Immature natural killer cell (primary cell): ENCODE measurements at regions not wholly inside any gene's neighbourhood (a gene's known extent, or its start where the extent isn't known, plus 50 kb on each side); places are given as distances from the start of the nearest gene placed in this dataset.

ENCODE experiments used
- DNase-seq, 3 donors: peaks; one replicate each; pipeline ENCODE4 v3.0.0; 2022; ENCODE audit warnings: mixed read lengths in 1 of 3
- H3K27ac Mint-ChIP-seq, 6 donors: one replicate each; pipeline ENCODE4 v1.8.0; 2020; ENCODE audit warnings: mixed read lengths in 6 of 6, mild to moderate bottlenecking in 5 of 6, inconsistent platforms in 4 of 6, moderate library complexity in 3 of 6
- H3K27me3 Mint-ChIP-seq, 3 donors: one replicate each; pipeline ENCODE4 v1.8.0; 2020 to 2021; ENCODE audit warnings: low read depth in 3 of 3, mild to moderate bottlenecking in 3 of 3, mixed read lengths in 3 of 3, moderate library complexity in 3 of 3, inconsistent platforms in 1 of 3
- H3K36me3 Mint-ChIP-seq, 3 donors: one replicate each; pipeline ENCODE4 v1.8.0; 2020; ENCODE audit warnings: mixed read lengths in 3 of 3, inconsistent platforms in 2 of 3, mild to moderate bottlenecking in 2 of 3
- H3K4me1 Mint-ChIP-seq, 2 donors: one replicate each; pipeline ENCODE4 v1.8.0; 2020; ENCODE audit warnings: inconsistent platforms in 2 of 2, mild to moderate bottlenecking in 2 of 2, mixed read lengths in 2 of 2, moderate library complexity in 1 of 2
- H3K4me3 Mint-ChIP-seq, 5 donors: one replicate each; pipeline ENCODE4 v1.8.0; 2020; ENCODE audit warnings: mild to moderate bottlenecking in 5 of 5, mixed read lengths in 5 of 5, inconsistent platforms in 3 of 5, moderate library complexity in 3 of 5
- H3K9me3 Mint-ChIP-seq, 6 donors: one replicate each; pipeline ENCODE4 v1.8.0; 2020; ENCODE audit warnings: mild to moderate bottlenecking in 6 of 6, mixed read lengths in 6 of 6, inconsistent platforms in 4 of 6, moderate library complexity in 3 of 6

DNA sequence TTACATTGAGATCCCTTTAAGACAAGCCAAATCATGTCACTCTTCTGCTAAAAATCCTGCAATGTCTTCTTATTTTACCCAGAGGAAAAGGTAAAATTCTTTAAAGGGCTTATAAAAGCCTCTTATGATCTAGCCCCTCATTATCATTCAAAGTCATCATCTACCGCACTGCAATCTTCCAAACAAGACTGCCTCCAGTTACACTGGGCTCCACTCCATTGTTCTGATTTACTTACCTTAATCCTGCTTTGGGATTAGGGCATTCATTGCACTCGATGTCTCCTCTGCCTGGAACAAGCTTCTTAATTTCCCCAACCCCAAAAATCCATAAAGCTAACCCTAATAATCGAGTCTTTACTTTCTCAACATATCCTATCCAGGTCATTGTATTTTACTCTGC, 269.1 kb downstream of the PCDH18 start:
- Mint-ChIP-seq H3K27ac (no peak overlapping the region), H3K4me3 (no peak overlapping the region), H3K9me3 (peaks cover 0 to 35% (median 11%) of the 10 kb centered on the region in 6 donors), H3K36me3 (no peaks in the 10 kb centered on the region), H3K27me3 (no peaks in the 10 kb centered on the region), H3K4me1 (no peaks in the 10 kb centered on the region)
- DNase-seq, result no peak

DNA sequence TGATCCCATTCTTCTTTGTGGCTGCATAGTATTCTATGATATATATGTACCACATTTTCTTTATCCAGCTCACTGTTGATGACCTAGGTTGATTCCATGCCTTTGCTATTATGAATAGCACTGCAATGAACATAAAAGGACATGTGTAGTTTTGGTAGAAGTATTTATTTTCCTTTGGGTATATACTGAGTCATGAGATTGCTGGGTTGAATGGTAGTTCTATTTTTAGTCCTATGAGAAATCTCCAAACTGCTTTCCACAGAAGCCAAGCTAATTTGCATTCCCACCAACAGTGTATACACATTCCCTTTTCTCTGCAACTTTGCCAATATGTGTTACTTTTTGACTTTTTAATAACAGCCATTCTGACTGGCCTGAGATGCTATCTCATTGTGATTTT, 278.3 kb downstream of the PCDH18 start:
- peaks cover 0 to 1% (median 0%) of the 10 kb centered on the region in 3 donors for H3K27me3 Mint-ChIP-seq
- no peaks in the 10 kb centered on the region for H3K36me3 Mint-ChIP-seq
- DNase-seq, result no peak
- peaks cover 8 to 41% (median 10%) of the 10 kb centered on the region in 6 donors for H3K9me3 Mint-ChIP-seq
- no peak overlapping the region for H3K4me3 Mint-ChIP-seq
- H3K4me1 Mint-ChIP-seq, result no peaks in the 10 kb centered on the region
- no peak overlapping the region for H3K27ac Mint-ChIP-seq

DNA sequence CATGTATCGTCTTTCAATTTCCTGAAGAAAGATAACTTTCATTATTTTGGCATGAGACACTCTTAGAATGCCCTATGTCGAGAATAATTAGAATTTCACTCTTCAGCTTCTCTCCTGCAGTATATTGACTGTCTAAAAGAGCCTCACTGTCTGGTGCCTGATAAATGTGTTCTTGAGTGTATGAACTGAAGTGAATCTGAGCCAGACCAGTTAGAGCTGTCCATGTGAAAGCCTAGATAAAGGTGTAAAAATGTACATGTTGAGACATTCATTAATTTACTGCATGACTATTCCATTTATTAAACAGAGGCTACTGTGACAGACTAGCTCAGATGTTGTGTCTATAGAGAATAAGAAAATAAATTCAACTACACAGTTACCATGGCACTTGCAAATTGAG, 283.2 kb downstream of the PCDH18 start:
- peaks cover 0 to 1% (median 0%) of the 10 kb centered on the region in 3 donors for H3K27me3 Mint-ChIP-seq
- no peaks in the 10 kb centered on the region for H3K4me1 Mint-ChIP-seq
- H3K4me3 Mint-ChIP-seq, result no peak overlapping the region
- no peak for DNase-seq
- H3K27ac Mint-ChIP-seq, result no peak overlapping the region
- H3K9me3 Mint-ChIP-seq, result peaks cover 5 to 35% (median 10%) of the 10 kb centered on the region in 6 donors
- H3K36me3 Mint-ChIP-seq, result no peaks in the 10 kb centered on the region

DNA sequence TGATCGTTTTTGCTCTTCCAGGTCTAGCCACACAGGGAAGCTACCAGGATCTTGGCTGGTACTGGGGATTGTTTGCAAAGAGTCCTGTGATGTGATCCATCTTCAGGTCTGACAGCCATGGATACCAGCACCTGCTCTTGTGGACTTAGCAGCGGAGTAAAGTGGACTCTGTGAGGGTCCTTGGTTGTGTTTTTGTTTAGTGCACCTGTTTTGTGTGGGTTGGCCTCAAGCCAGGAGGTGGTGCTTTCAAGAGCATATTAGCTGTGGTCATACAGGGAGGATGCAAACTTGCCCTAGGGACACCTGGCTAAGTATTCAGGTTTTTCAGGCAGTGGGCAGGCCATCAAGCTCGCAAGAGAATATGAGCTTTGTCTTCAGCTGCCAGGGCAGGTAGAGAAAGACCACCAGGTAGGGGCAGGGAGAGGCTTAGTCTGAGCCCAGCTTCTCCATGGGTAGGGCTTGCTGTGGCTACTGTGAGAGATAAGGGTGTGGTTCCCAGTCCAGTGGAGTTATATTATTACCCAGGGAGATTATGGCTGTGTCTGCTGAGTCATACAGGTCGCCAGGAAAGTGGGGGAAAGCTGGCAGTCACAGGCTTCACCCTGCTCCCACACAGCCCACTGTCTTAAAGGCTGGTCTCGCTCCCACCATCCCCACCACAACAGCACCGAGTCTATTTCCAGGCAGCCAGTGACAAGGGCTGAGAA, 293.7 kb downstream of the PCDH18 start:
- H3K36me3 Mint-ChIP-seq, result no peaks in the 10 kb centered on the region
- H3K4me1 Mint-ChIP-seq, result no peaks in the 10 kb centered on the region
- H3K27me3 Mint-ChIP-seq, result peaks cover 0 to 1% (median 0%) of the 10 kb centered on the region in 3 donors
- peaks cover 13 to 46% (median 27%) of the 10 kb centered on the region in 6 donors for H3K9me3 Mint-ChIP-seq
- H3K27ac Mint-ChIP-seq, result no peak overlapping the region
- H3K4me3 Mint-ChIP-seq, result no peak overlapping the region
- DNase-seq, result no peak

DNA sequence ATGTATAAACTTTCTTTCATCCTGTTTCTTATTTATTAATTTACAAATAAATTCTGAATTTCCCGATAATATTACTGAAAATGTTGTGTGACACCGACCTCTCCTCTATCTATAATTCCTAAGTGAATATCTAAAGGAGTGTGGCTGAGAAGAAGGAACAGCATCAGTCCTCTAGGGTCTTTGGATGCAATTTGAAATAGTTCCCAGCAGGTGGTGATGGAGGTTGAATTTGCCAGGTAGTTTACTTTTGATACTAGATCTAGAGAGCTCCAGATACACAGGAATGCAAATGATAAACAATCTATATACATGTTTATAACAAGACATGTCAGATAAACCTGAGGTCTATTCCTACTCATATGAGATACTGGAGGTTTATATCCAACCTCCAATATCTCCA, 305.4 kb downstream of the PCDH18 start:
- Mint-ChIP-seq H3K27me3 (peaks cover 0 to 2% (median 0%) of the 10 kb centered on the region in 3 donors), H3K9me3 (peaks cover 2 to 18% (median 8%) of the 10 kb centered on the region in 6 donors)

DNA sequence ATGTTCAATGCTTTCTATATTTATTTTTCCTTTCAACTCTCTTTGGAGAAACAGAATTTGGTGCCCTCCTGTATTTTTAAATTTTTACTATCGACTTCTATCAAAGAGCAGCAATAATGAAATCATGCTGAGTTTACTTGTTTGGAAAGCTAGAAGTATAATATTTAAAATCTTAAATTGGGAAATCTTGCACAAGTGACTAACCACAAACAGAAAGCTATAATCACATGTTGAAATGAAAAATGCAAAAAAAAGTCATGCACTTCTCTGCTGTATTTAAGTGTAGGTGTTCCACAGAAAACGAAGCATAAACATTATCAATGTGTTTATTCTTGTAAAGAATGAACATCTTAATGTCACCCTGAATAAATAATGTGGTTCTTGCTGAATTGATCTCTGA, 306.1 kb downstream of the PCDH18 start:
- Mint-ChIP-seq H3K27me3 (peaks cover 0 to 2% (median 0%) of the 10 kb centered on the region in 3 donors), H3K4me1 (no peaks in the 10 kb centered on the region), H3K27ac (no peak overlapping the region), H3K9me3 (peaks cover 2 to 18% (median 8%) of the 10 kb centered on the region in 6 donors), H3K4me3 (no peak overlapping the region), H3K36me3 (no peaks in the 10 kb centered on the region)
- no peak for DNase-seq

More for the DNA sequence above, 305.4 kb downstream of the PCDH18 start:
- Mint-ChIP-seq H3K4me3 (no peak overlapping the region), H3K27ac (no peak overlapping the region), H3K36me3 (no peaks in the 10 kb centered on the region), H3K4me1 (no peaks in the 10 kb centered on the region)
- no peak for DNase-seq

DNA sequence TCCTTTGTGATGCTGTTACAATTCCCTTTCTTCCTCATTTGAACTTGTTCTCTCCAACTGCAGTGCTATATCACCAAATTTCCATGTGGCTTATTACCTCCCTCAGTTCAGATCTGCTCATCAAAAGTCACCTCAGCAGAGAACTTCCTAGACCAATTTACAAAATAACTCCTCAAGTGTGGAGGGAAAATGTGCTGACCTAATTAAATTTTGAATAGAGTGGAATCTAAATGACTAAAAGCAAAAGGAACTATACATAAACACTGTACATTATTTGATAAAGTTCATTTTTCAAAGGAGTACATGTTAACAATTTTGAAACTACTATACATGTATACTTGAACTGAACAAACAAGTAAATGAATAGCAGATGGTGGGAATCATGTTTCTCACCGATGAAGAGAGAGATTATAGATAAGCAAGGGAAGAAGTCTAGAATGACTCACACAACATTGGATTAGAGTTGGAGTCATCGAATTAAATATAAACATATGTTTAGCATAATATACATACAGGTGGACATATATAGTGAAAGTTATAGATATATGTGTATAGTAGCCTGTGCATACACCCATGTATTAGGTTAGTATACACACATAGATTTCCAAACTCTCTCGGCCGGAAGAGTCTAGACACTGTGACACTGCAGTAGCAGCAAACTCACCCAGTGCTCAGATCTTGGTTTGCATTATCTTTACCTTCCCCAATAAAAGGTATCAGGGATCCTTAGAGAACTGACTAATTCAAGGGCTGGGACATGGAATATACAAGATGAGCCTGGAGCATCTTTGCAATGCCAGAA, 318.7 kb downstream of the PCDH18 start:
- H3K4me1 Mint-ChIP-seq, result no peaks in the 10 kb centered on the region
- no peaks in the 10 kb centered on the region for H3K27me3 Mint-ChIP-seq

DNA sequence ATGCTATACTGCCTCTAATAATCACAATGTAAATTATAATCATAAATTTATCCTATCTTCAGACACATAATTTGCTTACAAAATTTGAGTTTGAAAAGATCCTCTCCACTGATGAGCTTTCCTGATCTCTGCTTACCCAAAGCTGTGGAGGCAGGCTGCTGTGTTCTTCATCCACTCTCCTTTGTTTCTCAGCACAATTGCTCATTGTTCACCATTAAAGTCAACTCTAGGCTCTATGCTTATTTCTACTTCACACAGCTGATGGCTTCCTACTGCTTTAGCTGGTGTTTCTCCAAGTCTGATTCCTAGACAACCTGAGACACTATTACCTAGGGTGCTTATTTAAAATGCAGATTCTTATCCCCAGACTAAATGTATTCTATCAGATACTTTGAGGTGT, 319.7 kb downstream of the PCDH18 start:
- peaks cover 2 to 20% (median 4%) of the 10 kb centered on the region in 6 donors for H3K9me3 Mint-ChIP-seq
- no peak for DNase-seq
- H3K36me3 Mint-ChIP-seq, result no peaks in the 10 kb centered on the region
- H3K4me3 Mint-ChIP-seq, result no peak overlapping the region
- no peaks in the 10 kb centered on the region for H3K27me3 Mint-ChIP-seq
- no peak overlapping the region for H3K27ac Mint-ChIP-seq
- no peaks in the 10 kb centered on the region for H3K4me1 Mint-ChIP-seq

More for the DNA sequence above, 318.7 kb downstream of the PCDH18 start:
- Mint-ChIP-seq H3K4me3 (no peak overlapping the region), H3K36me3 (no peaks in the 10 kb centered on the region), H3K27ac (no peak overlapping the region), H3K9me3 (peaks cover 2 to 20% (median 7%) of the 10 kb centered on the region in 6 donors)
- DNase-seq, result no peak

DNA sequence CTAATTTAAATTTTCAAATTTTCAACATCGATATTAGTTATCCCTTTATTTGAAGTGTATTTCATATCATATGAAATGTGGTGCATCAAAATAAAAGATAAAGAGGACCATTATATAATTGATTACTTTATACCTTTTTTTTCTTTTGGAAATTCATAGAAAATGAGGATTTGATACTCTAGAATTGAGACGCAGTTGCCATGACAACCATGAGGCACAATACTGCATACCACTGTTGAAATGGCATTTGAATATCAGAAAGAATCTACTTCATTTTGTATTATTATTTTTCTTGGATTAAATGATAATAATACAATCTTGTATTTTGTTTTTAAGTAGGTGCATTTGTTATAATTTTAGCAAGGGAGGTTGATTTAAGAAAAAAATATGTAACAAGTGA, 323.1 kb downstream of the PCDH18 start:
- no peaks in the 10 kb centered on the region for H3K27me3 Mint-ChIP-seq
- H3K36me3 Mint-ChIP-seq, result no peaks in the 10 kb centered on the region
- peaks cover 3 to 24% (median 6%) of the 10 kb centered on the region in 6 donors for H3K9me3 Mint-ChIP-seq
- no peaks in the 10 kb centered on the region for H3K4me1 Mint-ChIP-seq
- DNase-seq, result no peak
- H3K4me3 Mint-ChIP-seq, result no peak overlapping the region
- H3K27ac Mint-ChIP-seq, result no peak overlapping the region

DNA sequence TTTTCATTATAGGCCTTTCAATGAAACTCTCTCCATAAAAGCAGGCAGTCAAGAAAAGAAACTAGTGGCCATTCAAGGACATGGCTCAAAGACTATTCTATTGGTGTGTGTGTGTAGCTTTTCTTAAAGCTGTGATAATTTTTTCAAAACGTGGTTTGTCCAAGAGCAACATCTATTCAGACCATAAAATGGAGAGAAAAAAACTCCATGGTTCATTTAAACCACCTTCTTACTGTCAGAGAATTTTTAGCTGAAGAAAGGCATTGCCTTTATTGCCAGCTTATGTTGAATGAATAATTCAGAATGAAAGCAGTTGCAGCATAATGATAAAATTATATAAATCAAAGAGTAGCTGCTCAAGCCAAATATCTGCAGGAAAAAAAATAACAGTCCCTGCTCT, 325.5 kb downstream of the PCDH18 start:
- Mint-ChIP-seq H3K4me1 (no peaks in the 10 kb centered on the region), H3K4me3 (no peak overlapping the region), H3K9me3 (peaks cover 0 to 16% (median 6%) of the 10 kb centered on the region in 6 donors), H3K27ac (no peak overlapping the region), H3K27me3 (no peaks in the 10 kb centered on the region), H3K36me3 (no peaks in the 10 kb centered on the region)
- DNase-seq, result no peak

DNA sequence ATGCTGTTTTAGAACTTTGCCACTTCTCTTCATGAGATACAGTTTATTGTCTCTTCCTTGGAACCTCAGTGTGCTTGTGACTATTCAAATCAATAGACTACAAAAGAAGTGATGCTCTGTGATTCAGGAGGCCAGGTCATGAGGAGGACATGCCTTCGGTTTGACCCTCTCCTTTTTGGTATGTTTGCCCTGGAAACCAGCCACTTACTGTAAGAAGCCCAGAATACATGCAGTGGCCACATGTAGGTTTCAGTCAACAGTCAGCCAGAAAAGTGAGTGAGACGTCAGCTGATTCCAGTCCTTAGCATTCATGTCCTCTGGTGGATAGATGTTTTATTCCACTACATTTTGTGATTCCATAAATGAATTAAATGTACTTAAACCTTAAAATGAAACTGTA, 328.7 kb downstream of the PCDH18 start:
- no peaks in the 10 kb centered on the region for H3K4me1 Mint-ChIP-seq
- no peaks in the 10 kb centered on the region for H3K36me3 Mint-ChIP-seq
- peaks cover 0 to 16% (median 4%) of the 10 kb centered on the region in 6 donors for H3K9me3 Mint-ChIP-seq
- H3K4me3 Mint-ChIP-seq, result no peak overlapping the region
- H3K27me3 Mint-ChIP-seq, result no peaks in the 10 kb centered on the region
- no peak overlapping the region for H3K27ac Mint-ChIP-seq
- no peak for DNase-seq

DNA sequence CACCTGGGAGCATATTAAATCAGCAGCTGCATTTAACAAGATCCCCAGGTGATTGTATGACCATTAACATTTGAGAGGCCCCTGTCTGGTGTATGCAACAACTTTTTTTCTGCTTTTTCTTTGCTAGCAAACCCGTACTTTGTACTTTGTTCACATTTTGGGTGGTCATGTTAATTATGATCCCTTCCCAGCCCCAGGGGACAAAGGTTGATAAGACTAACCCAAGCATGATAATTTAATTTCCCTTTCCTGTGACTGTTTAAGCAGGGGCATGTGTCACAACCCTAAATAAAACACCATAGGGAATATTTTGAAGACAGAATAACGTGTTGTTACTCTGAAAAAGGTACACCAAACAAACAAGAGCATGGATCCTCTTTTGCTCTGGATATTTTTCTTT, 332.0 kb downstream of the PCDH18 start:
- Mint-ChIP-seq H3K4me1 (no peaks in the 10 kb centered on the region), H3K4me3 (no peak overlapping the region), H3K36me3 (no peaks in the 10 kb centered on the region), H3K27me3 (no peaks in the 10 kb centered on the region), H3K27ac (no peak overlapping the region), H3K9me3 (peaks cover 0 to 23% (median 9%) of the 10 kb centered on the region in 6 donors)
- no peak for DNase-seq

DNA sequence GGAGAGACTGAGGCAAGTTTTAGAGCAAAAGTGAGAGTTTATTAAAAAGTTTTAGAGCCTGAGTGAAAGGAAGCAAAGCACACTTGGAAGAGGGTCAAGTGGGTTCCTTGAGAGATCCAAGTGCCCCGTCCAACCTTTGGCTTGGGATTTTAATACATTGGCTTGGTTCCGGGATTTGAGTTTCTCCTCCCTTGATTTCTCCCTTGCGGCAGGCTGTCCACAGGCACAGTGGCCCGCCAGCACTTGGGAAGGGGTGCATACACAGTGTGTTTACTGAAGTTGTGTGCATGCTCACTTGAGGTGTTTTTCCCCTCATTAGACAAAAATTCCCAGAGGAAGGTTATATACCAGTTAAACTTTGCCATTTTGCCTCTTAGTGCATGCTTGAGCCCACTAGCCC, 333.5 kb downstream of the PCDH18 start:
- H3K36me3 Mint-ChIP-seq, result no peaks in the 10 kb centered on the region
- H3K9me3 Mint-ChIP-seq, result peaks cover 0 to 18% (median 8%) of the 10 kb centered on the region in 6 donors
- no peak overlapping the region for H3K4me3 Mint-ChIP-seq
- no peaks in the 10 kb centered on the region for H3K27me3 Mint-ChIP-seq
- no peak for DNase-seq
- no peaks in the 10 kb centered on the region for H3K4me1 Mint-ChIP-seq
- H3K27ac Mint-ChIP-seq, result no peak overlapping the region

DNA sequence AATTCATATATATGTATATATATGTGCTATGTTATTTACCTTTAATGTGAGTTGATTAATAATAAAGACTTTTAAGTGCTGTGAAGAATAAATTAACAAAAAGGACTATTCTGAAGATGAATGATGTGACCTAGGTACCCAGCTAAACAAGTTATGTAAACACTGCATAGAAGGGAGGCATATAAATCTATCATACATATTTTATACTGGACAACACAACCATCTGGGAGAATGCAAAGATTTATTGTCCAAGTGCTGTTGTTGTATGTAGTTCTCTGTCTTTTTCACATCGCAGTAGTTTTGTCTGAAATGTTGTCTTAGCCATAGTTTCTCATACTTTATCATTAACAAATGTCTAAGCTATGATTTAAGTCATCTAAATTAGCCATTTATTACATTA, 337.6 kb downstream of the PCDH18 start:
- Mint-ChIP-seq H3K27ac (no peak overlapping the region), H3K4me1 (no peaks in the 10 kb centered on the region), H3K36me3 (no peaks in the 10 kb centered on the region), H3K27me3 (peaks cover 0 to 2% (median 0%) of the 10 kb centered on the region in 3 donors), H3K4me3 (no peak overlapping the region), H3K9me3 (peaks cover 3 to 41% (median 23%) of the 10 kb centered on the region in 6 donors)
- DNase-seq, result no peak
